OCI-LY1 (cell line): ENCODE measurements at regions not wholly inside any gene's neighbourhood (a gene's known extent, or its start where the extent isn't known, plus 50 kb on each side); places are given as distances from the start of the nearest gene placed in this dataset.

ENCODE experiments used
- CTCF ChIP-seq: fragments of 200-600 bp; sonication (generic), shearing (Covaris generic); IDR thresholded peaks from 2 replicates; pipeline ENCODE4 v1.5.1; 2017; ENCODE audit warnings: mild to moderate bottlenecking, antibody characterized with exemption, low read length, moderate library complexity, mixed read lengths
- EZH2 ChIP-seq: fragments of 200-600 bp; sonication (generic), shearing (Covaris generic); IDR thresholded peaks from 2 replicates; pipeline ENCODE4 v1.8.0; 2017; ENCODE audit warnings: borderline replicate concordance, mixed run types, mild to moderate bottlenecking, antibody characterized with exemption, low read length, moderate library complexity, mixed read lengths

GRCh38 chr15:59801649-59802048 is 112.5 kb upstream of the BNIP2 start:
- TF ChIP-seq CTCF: no peak
- TF ChIP-seq EZH2: no peak
